ENCODE measurements at regions not wholly inside any gene's neighbourhood (a gene's known extent, or its start where the extent isn't known, plus 50 kb on each side); places are given as distances from the start of the nearest gene placed in this dataset.

- H3K27me3 ChIP-seq (ENCODE audit: control insufficient read depth in 2 of 2, insufficient read depth in 2 of 2, low read length in 2 of 2) = no peaks in the 10 kb centered on the region
- Mint-ChIP-seq H3K4me1 (no peaks in the 10 kb centered on the region), H3K27me3 (ENCODE audit: low read depth in 3 of 3) (peaks cover 0 to 6% (median 0%) of the 10 kb centered on the region in 3 donors), H3K4me3 (no peak overlapping the region), H3K9me3 (no peaks in the 10 kb centered on the region), H3K36me3 (no peaks in the 10 kb centered on the region), H3K27ac (no peak overlapping the region)
- no peaks in the 10 kb centered on the region for H3K4me1 ChIP-seq (ENCODE audit: control insufficient read depth in 1 of 2, insufficient read depth in 2 of 2, low read length in 2 of 2)
- H3K4me2 ChIP-seq (replicated peaks; ENCODE audit: extremely low read depth, low read length, poor library complexity, severe bottlenecking) = no peak overlapping the region
- H3K36me3 ChIP-seq (replicated peaks in 1 of 2; ENCODE audit: control insufficient read depth in 1 of 2, insufficient read depth in 2 of 2, low read length in 2 of 2) = no peaks in the 10 kb centered on the region
- intact Hi-C loops (cut with micrococcal nuclease) = no loop called here
- H3K79me2 ChIP-seq (ENCODE audit: insufficient read depth, low read length) = no peaks in the 10 kb centered on the region
- no peaks in the 10 kb centered on the region for H4K20me1 ChIP-seq (ENCODE audit: insufficient read depth, low read length)
- H3K27ac ChIP-seq (ENCODE audit: low read depth in 1 of 2, low read length in 2 of 2) = no peak overlapping the region
- no peak overlapping the region for H3K4me3 ChIP-seq (replicated peaks in 1 of 3; ENCODE audit: low read depth in 2 of 3, low read length in 3 of 3)
- TF ChIP-seq CTCF (IDR thresholded peaks at IDR 0.05) = no peak
- no peak overlapping the region for H3K9ac ChIP-seq (ENCODE audit: insufficient read depth, low read length, poor library complexity, severe bottlenecking)
- DNase-seq = no peak
- no peak overlapping the region for H2AFZ ChIP-seq (ENCODE audit: insufficient read depth, low read depth, low read length, poor library complexity, severe bottlenecking)
- H3K9me3 ChIP-seq (replicated peaks in 1 of 2; ENCODE audit: control insufficient read depth in 1 of 2, insufficient read depth in 1 of 2, low read length in 2 of 2) = no peaks in the 10 kb centered on the region
- 93% methylated on average over 3 of the region's 4 CpGs for WGBS (ENCODE audit: insufficient coverage)
Observed at GRCh38 chr18:22790545-22791309, 142.4 kb upstream of the RBBP8 start.

GRCh38 chr18:22791310-22791610, 141.9 kb upstream of the RBBP8 start:
- no peak overlapping the region for H3K27ac Mint-ChIP-seq
- H3K27me3 ChIP-seq (ENCODE audit: control insufficient read depth in 2 of 2, insufficient read depth in 2 of 2, low read length in 2 of 2) = no peaks in the 10 kb centered on the region
- H3K4me2 ChIP-seq (replicated peaks; ENCODE audit: extremely low read depth, low read length, poor library complexity, severe bottlenecking) = no peak overlapping the region
- H3K4me1 Mint-ChIP-seq = no peaks in the 10 kb centered on the region
- no peak for TF ChIP-seq CTCF (IDR thresholded peaks at IDR 0.05)
- intact Hi-C loops (cut with micrococcal nuclease) = no loop called here
- DNase-seq = no peak
- H4K20me1 ChIP-seq (ENCODE audit: insufficient read depth, low read length) = no peaks in the 10 kb centered on the region
- peaks cover 0 to 6% (median 0%) of the 10 kb centered on the region in 3 donors for H3K27me3 Mint-ChIP-seq (ENCODE audit: low read depth in 3 of 3)
- 83% methylated on average over 1 of the region's 2 CpGs for WGBS (ENCODE audit: insufficient coverage)
- H3K36me3 ChIP-seq (replicated peaks in 1 of 2; ENCODE audit: control insufficient read depth in 1 of 2, insufficient read depth in 2 of 2, low read length in 2 of 2) = no peaks in the 10 kb centered on the region
- no peak overlapping the region for H2AFZ ChIP-seq (ENCODE audit: insufficient read depth, low read depth, low read length, poor library complexity, severe bottlenecking)
- H3K9ac ChIP-seq (ENCODE audit: insufficient read depth, low read length, poor library complexity, severe bottlenecking) = no peak overlapping the region
- no peaks in the 10 kb centered on the region for H3K79me2 ChIP-seq (ENCODE audit: insufficient read depth, low read length)
- H3K36me3 Mint-ChIP-seq = no peaks in the 10 kb centered on the region
- no peaks in the 10 kb centered on the region for H3K9me3 ChIP-seq (replicated peaks in 1 of 2; ENCODE audit: control insufficient read depth in 1 of 2, insufficient read depth in 1 of 2, low read length in 2 of 2)
- H3K4me1 ChIP-seq (ENCODE audit: control insufficient read depth in 1 of 2, insufficient read depth in 2 of 2, low read length in 2 of 2) = no peaks in the 10 kb centered on the region
- H3K4me3 Mint-ChIP-seq = no peak overlapping the region
- no peak overlapping the region for H3K27ac ChIP-seq (ENCODE audit: low read depth in 1 of 2, low read length in 2 of 2)
- no peak overlapping the region for H3K4me3 ChIP-seq (replicated peaks in 1 of 3; ENCODE audit: low read depth in 2 of 3, low read length in 3 of 3)
- H3K9me3 Mint-ChIP-seq = no peaks in the 10 kb centered on the region

Measured in CD14-positive monocyte (primary cell).